GM12875 (cell line): ENCODE measurements at regions not wholly inside any gene's neighbourhood (a gene's known extent, or its start where the extent isn't known, plus 50 kb on each side); places are given as distances from the start of the nearest gene placed in this dataset.

Source experiments
- H3K4me3 ChIP-seq: one replicate; pipeline ENCODE4 v1.5.1; 2011; ENCODE audit warnings: low read depth, low read length, control low read depth
- CTCF ChIP-seq: IDR thresholded peaks from 2 replicates; pipeline ENCODE4 v1.5.1; 2011; ENCODE audit warnings: low read depth, mild to moderate bottlenecking, control low read depth, inconsistent platforms, low read length, moderate library complexity, borderline replicate concordance; ENCODE audit not compliant: insufficient read depth

- H3K4me3 ChIP-seq, result no peak overlapping the region
- no peak for TF ChIP-seq CTCF
Observed at GRCh38 chr10:4069491-4069890, 284.5 kb upstream of the KLF6 start.

GRCh38 chr10:4068629-4069028 lies 283.6 kb upstream of the KLF6 start:
- H3K4me3 ChIP-seq, result no peak overlapping the region
- no peak for TF ChIP-seq CTCF

- H3K4me3 ChIP-seq, result no peak overlapping the region
- TF ChIP-seq CTCF, result no peak
Observed at GRCh38 chr10:4067931-4068561, 283.0 kb upstream of the KLF6 start.

- TF ChIP-seq CTCF, result no peak
- H3K4me3 ChIP-seq, result no peak overlapping the region
Observed at GRCh38 chr10:4067531-4067930, 282.5 kb upstream of the KLF6 start.

GRCh38 chr10:4066581-4067390 lies 281.8 kb upstream of the KLF6 start:
- no peak for TF ChIP-seq CTCF
- H3K4me3 ChIP-seq, result no peak overlapping the region

- no peak for TF ChIP-seq CTCF
Observed at GRCh38 chr10:4064489-4064888, 279.5 kb upstream of the KLF6 start.

GRCh38 chr10:4063717-4064116 lies 278.7 kb upstream of the KLF6 start:
- no peak for TF ChIP-seq CTCF
- H3K4me3 ChIP-seq, result no peak overlapping the region

More at GRCh38 chr10:4064489-4064888, 279.5 kb upstream of the KLF6 start:
- no peak overlapping the region for H3K4me3 ChIP-seq
